Fibroblast of lung (primary cell): ENCODE measurements at regions not wholly inside any gene's neighbourhood (a gene's known extent, or its start where the extent isn't known, plus 50 kb on each side); places are given as distances from the start of the nearest gene placed in this dataset.

Source experiments
- CTCF ChIP-seq, 2 donors: IDR thresholded peaks in 1 of 2; conservative IDR thresholded peaks in 1 of 2; 1 replicate in 1 of 2; 2 replicates in 1 of 2; pipeline ENCODE4 v1.5.1; 2011 to 2012; ENCODE audit warnings: low read length in 2 of 2, control low read depth in 1 of 2, inconsistent platforms in 1 of 2, low read depth in 1 of 2, mild to moderate bottlenecking in 1 of 2
- EZH2 ChIP-seq: IDR thresholded peaks from 2 replicates; pipeline ENCODE4 v1.5.1; 2012; ENCODE audit warnings: low read length, control low read depth, mild to moderate bottlenecking; ENCODE audit errors: missing control alignments

- TF ChIP-seq CTCF (conservative IDR thresholded peaks at IDR 0.05 in 1 of 2, IDR thresholded peaks at IDR 0.05 in 1 of 2; ENCODE audit: low read depth in 1 of 2, low read length in 2 of 2) (no peak), EZH2 (no peak)
These were observed 531.8 kb upstream of the GALNTL6 start for GRCh38 chr4:171281359-171281758.
